Aorta (tissue), 5 donors: ENCODE measurements at regions not wholly inside any gene's neighbourhood (a gene's known extent, or its start where the extent isn't known, plus 50 kb on each side); places are given as distances from the start of the nearest gene placed in this dataset.

ENCODE experiments used
- ATAC-seq: fragments of 200-7000 bp; cut with Tn5 transposase; one replicate; pipeline ENCODE4 v1.9.1; 2022; ENCODE audit warnings: moderate library complexity; ENCODE audit not compliant: low FRiP score
- DNase-seq, 2 donors: peaks; one replicate each; pipeline ENCODE4 v3.0.0-alpha.2; 2020
- H3K27ac ChIP-seq, 2 donors: one replicate each; pipeline ENCODE4 v1.5.1; 2013; ENCODE audit warnings: low read length in 2 of 2, mild to moderate bottlenecking in 2 of 2, moderate library complexity in 2 of 2, control low read depth in 1 of 2, inconsistent platforms in 1 of 2, low read depth in 1 of 2
- H3K27me3 ChIP-seq, 2 donors: one replicate each; pipeline ENCODE4 v1.6.1; 2013; ENCODE audit warnings: control low read depth in 1 of 2, low read length in 1 of 2, mild to moderate bottlenecking in 1 of 2, moderate library complexity in 1 of 2; ENCODE audit not compliant: insufficient read depth in 2 of 2, control insufficient read depth in 1 of 2
- H3K36me3 ChIP-seq, 2 donors: one replicate each; pipeline ENCODE4 v1.6.1; 2013; ENCODE audit warnings: control low read depth in 1 of 2, low read length in 1 of 2, mild to moderate bottlenecking in 1 of 2; ENCODE audit not compliant: insufficient read depth in 2 of 2, control insufficient read depth in 1 of 2
- H3K4me1 ChIP-seq, 2 donors: one replicate each; pipeline ENCODE4 v1.6.1; 2013; ENCODE audit warnings: low read length in 2 of 2, control low read depth in 1 of 2, mild to moderate bottlenecking in 1 of 2, moderate library complexity in 1 of 2; ENCODE audit not compliant: insufficient read depth in 2 of 2, control insufficient read depth in 1 of 2
- H3K4me3 ChIP-seq, 2 donors: one replicate each; pipeline ENCODE4 v1.5.1; 2013; ENCODE audit warnings: low read length in 2 of 2, control low read depth in 1 of 2, mild to moderate bottlenecking in 1 of 2
- H3K9me3 ChIP-seq: one replicate; pipeline ENCODE4 v1.6.1; 2013; ENCODE audit warnings: mild to moderate bottlenecking, low read length; ENCODE audit not compliant: control insufficient read depth
- WGBS, 2 donors: extraction: QIAGEN DNeasy Blood & Tissue Kit; methylation state at CpG; one replicate each; pipeline ENCODE4 v1.1.7; 2013; 5-methylcytosine and 5-hydroxymethylcytosine counted together
- intact Hi-C, 2 donors: fragments of 100-400 bp; cut with DNase I; formaldehyde crosslinking; loops; one replicate each; pipeline versions ENCODE4 v1.14.2 to v1.15.0; 2022
- donor health status: healthy with polysubstance abuse.
- donor health status: Bipolar disorder and iron deficiency.
- donor health status: DM: no; HTN: no; CAD: no.
- donor health status: DM: no; HTN: no; CAD: no.
- donor health status: DM: yes; HTN: yes; CAD: no.

GRCh38 chr6:113330636-113330946 lies 526.6 kb upstream of the MARCKS start:
- WGBS, 2 donors: 80 to 83% methylated on average over 2 of the region's 2 CpGs
- no peaks in the 10 kb centered on the region for H3K4me1 ChIP-seq
- H3K36me3 ChIP-seq: no peaks in the 10 kb centered on the region
- no peak overlapping the region for H3K27ac ChIP-seq
- no peak overlapping the region for H3K4me3 ChIP-seq
- no peaks in the 10 kb centered on the region for H3K9me3 ChIP-seq
- ATAC-seq (no peak), DNase-seq (no peak)
- no peaks in the 10 kb centered on the region for H3K27me3 ChIP-seq
- intact Hi-C loops: no loop called here

- H3K36me3 ChIP-seq: no peaks in the 10 kb centered on the region
- DNase-seq (no peak), ATAC-seq (no peak)
- no peaks in the 10 kb centered on the region for H3K4me1 ChIP-seq
- intact Hi-C loops: no loop called here
- no peak overlapping the region for H3K4me3 ChIP-seq
- no peaks in the 10 kb centered on the region for H3K9me3 ChIP-seq
- H3K27ac ChIP-seq: no peak overlapping the region
- H3K27me3 ChIP-seq: no peaks in the 10 kb centered on the region
Observed at GRCh38 chr6:113331021-113331420, 526.1 kb upstream of the MARCKS start.

GRCh38 chr6:113338644-113339043 lies 518.5 kb upstream of the MARCKS start:
- no peaks in the 10 kb centered on the region for H3K4me1 ChIP-seq
- H3K27me3 ChIP-seq: no peaks in the 10 kb centered on the region
- no peak overlapping the region for H3K4me3 ChIP-seq
- DNase-seq (no peak), ATAC-seq (no peak)
- H3K9me3 ChIP-seq: no peaks in the 10 kb centered on the region
- intact Hi-C loops: no loop called here
- H3K36me3 ChIP-seq: no peaks in the 10 kb centered on the region
- H3K27ac ChIP-seq: no peak overlapping the region

- Histone ChIP-seq H3K4me1 (no peaks in the 10 kb centered on the region), H3K27me3 (no peaks in the 10 kb centered on the region), H3K36me3 (no peaks in the 10 kb centered on the region), H3K4me3 (no peak overlapping the region), H3K9me3 (no peaks in the 10 kb centered on the region), H3K27ac (no peak overlapping the region)
- ATAC-seq: no peak
- DNase-seq: no peak
- intact Hi-C loops: no loop called here
Observed at GRCh38 chr6:113339209-113339608, 517.9 kb upstream of the MARCKS start.

- DNase-seq: no peak
- Histone ChIP-seq H3K9me3 (no peaks in the 10 kb centered on the region), H3K36me3 (no peaks in the 10 kb centered on the region), H3K27me3 (no peaks in the 10 kb centered on the region), H3K4me1 (no peaks in the 10 kb centered on the region), H3K27ac (no peak overlapping the region), H3K4me3 (no peak overlapping the region)
- no peak for ATAC-seq
- intact Hi-C loops: no loop called here
- WGBS, 2 donors: 90 to 93% methylated on average over 4 of the region's 4 CpGs
Observed at GRCh38 chr6:113340371-113340770, 516.8 kb upstream of the MARCKS start.

- Histone ChIP-seq H3K4me3 (no peak overlapping the region), H3K27ac (no peak overlapping the region), H3K9me3 (no peaks in the 10 kb centered on the region), H3K27me3 (no peaks in the 10 kb centered on the region), H3K4me1 (no peaks in the 10 kb centered on the region), H3K36me3 (no peaks in the 10 kb centered on the region)
- WGBS, 2 donors: 29 to 35% methylated on average over 1 of the region's 1 CpG
- intact Hi-C loops: no loop called here
- ATAC-seq (no peak), DNase-seq (no peak)
Observed at GRCh38 chr6:113343940-113344339, 513.2 kb upstream of the MARCKS start.

- no peak for ATAC-seq
- no peaks in the 10 kb centered on the region for H3K36me3 ChIP-seq
- intact Hi-C loops: no loop called here
- 74 to 76% methylated on average over 2 of the region's 2 CpGs for WGBS, 2 donors
- no peak overlapping the region for H3K27ac ChIP-seq
- no peaks in the 10 kb centered on the region for H3K9me3 ChIP-seq
- no peaks in the 10 kb centered on the region for H3K27me3 ChIP-seq
- H3K4me1 ChIP-seq: no peaks in the 10 kb centered on the region
- DNase-seq: no peak
- no peak overlapping the region for H3K4me3 ChIP-seq
Observed at GRCh38 chr6:113344969-113345368, 512.2 kb upstream of the MARCKS start.

GRCh38 chr6:113347436-113347835 lies 509.7 kb upstream of the MARCKS start:
- H3K27me3 ChIP-seq: no peaks in the 10 kb centered on the region
- no peaks in the 10 kb centered on the region for H3K4me1 ChIP-seq
- no peaks in the 10 kb centered on the region for H3K9me3 ChIP-seq
- no peak overlapping the region for H3K4me3 ChIP-seq
- no peaks in the 10 kb centered on the region for H3K36me3 ChIP-seq
- no peak for DNase-seq
- no peak overlapping the region for H3K27ac ChIP-seq
- WGBS, 2 donors: 43 to 47% methylated on average over 3 of the region's 3 CpGs
- ATAC-seq: no peak
- intact Hi-C loops: no loop called here

- Histone ChIP-seq H3K4me3 (no peak overlapping the region), H3K27ac (no peak overlapping the region), H3K9me3 (no peaks in the 10 kb centered on the region), H3K36me3 (no peaks in the 10 kb centered on the region), H3K4me1 (no peaks in the 10 kb centered on the region), H3K27me3 (no peaks in the 10 kb centered on the region)
- intact Hi-C loops: no loop called here
- DNase-seq: no peak
- 34 to 47% methylated on average over 1 of the region's 1 CpG for WGBS, 2 donors
- no peak for ATAC-seq
Observed at GRCh38 chr6:113350461-113350860, 506.7 kb upstream of the MARCKS start.
